ENCODE measurements at regions not wholly inside any gene's neighbourhood (a gene's known extent, or its start where the extent isn't known, plus 50 kb on each side); places are given as distances from the start of the nearest gene placed in this dataset.

GRCh38 chr10:109696981-109697775 lies 226.1 kb downstream of the XPNPEP1 start:
- no peak for TF ChIP-seq CTCF (IDR thresholded peaks at IDR 0.05)
- TF ChIP-seq EP300 (IDR thresholded peaks at IDR 0.05): no peak
- no peak for TF ChIP-seq POLR2A (IDR thresholded peaks at IDR 0.05)

All from ovary (tissue), 3 donors.